ENCODE measurements at regions not wholly inside any gene's neighbourhood (a gene's known extent, or its start where the extent isn't known, plus 50 kb on each side); places are given as distances from the start of the nearest gene placed in this dataset.

DNA sequence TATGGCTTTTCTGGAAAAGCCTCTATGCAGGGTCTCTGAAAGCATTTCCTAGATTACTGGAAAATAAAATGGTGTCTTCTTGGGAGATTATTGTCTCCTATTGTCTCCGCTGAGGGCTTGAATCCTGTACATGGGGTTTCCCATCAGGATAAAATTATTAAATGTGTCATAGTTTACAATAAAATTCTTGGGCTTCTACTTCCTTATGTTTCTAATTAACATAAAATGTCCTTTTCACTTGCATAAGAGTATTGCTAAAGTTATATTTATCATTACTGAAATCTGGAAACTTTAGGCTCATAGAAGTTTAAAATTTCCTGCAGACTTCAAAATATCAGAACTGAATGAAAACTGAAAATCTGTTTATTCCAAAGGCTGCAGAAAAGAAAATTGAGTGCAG is 595.5 kb upstream of the AGTR1 start:
- TF ChIP-seq, protein P1, sequence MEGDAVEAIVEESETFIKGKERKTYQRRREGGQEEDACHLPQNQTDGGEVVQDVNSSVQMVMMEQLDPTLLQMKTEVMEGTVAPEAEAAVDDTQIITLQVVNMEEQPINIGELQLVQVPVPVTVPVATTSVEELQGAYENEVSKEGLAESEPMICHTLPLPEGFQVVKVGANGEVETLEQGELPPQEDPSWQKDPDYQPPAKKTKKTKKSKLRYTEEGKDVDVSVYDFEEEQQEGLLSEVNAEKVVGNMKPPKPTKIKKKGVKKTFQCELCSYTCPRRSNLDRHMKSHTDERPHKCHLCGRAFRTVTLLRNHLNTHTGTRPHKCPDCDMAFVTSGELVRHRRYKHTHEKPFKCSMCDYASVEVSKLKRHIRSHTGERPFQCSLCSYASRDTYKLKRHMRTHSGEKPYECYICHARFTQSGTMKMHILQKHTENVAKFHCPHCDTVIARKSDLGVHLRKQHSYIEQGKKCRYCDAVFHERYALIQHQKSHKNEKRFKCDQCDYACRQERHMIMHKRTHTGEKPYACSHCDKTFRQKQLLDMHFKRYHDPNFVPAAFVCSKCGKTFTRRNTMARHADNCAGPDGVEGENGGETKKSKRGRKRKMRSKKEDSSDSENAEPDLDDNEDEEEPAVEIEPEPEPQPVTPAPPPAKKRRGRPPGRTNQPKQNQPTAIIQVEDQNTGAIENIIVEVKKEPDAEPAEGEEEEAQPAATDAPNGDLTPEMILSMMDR (IDR thresholded peaks at IDR 0.05): no peak
- TF ChIP-seq POLR2AphosphoS5 (IDR thresholded peaks at IDR 0.05; ENCODE audit: low read depth, low read length): no peak
- TF ChIP-seq, protein P2, sequence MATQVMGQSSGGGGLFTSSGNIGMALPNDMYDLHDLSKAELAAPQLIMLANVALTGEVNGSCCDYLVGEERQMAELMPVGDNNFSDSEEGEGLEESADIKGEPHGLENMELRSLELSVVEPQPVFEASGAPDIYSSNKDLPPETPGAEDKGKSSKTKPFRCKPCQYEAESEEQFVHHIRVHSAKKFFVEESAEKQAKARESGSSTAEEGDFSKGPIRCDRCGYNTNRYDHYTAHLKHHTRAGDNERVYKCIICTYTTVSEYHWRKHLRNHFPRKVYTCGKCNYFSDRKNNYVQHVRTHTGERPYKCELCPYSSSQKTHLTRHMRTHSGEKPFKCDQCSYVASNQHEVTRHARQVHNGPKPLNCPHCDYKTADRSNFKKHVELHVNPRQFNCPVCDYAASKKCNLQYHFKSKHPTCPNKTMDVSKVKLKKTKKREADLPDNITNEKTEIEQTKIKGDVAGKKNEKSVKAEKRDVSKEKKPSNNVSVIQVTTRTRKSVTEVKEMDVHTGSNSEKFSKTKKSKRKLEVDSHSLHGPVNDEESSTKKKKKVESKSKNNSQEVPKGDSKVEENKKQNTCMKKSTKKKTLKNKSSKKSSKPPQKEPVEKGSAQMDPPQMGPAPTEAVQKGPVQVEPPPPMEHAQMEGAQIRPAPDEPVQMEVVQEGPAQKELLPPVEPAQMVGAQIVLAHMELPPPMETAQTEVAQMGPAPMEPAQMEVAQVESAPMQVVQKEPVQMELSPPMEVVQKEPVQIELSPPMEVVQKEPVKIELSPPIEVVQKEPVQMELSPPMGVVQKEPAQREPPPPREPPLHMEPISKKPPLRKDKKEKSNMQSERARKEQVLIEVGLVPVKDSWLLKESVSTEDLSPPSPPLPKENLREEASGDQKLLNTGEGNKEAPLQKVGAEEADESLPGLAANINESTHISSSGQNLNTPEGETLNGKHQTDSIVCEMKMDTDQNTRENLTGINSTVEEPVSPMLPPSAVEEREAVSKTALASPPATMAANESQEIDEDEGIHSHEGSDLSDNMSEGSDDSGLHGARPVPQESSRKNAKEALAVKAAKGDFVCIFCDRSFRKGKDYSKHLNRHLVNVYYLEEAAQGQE (IDR thresholded peaks at IDR 0.05; ENCODE audit: insufficient read depth in 1 of 2, low read depth in 2 of 2, low read length in 1 of 2): no peak

All from Panc1 (cell line).